ENCODE measurements at regions not wholly inside any gene's neighbourhood (a gene's known extent, or its start where the extent isn't known, plus 50 kb on each side); places are given as distances from the start of the nearest gene placed in this dataset.

GRCh38 chr1:87227651-87228050, 101.0 kb upstream of the LMO4 start:
- H3K9me3 Mint-ChIP-seq = no peaks in the 10 kb centered on the region
- no peaks in the 10 kb centered on the region for H3K27me3 Mint-ChIP-seq
- DNase-seq (no peak), ATAC-seq (no peak)
- peaks cover 4% of the 10 kb centered on the region for H3K4me1 Mint-ChIP-seq
- H3K27ac Mint-ChIP-seq = no peak overlapping the region
- no peak overlapping the region for H3K4me3 Mint-ChIP-seq

GRCh38 chr1:87230501-87230900, 98.2 kb upstream of the LMO4 start:
- no peak overlapping the region for H3K4me3 Mint-ChIP-seq
- H3K4me1 Mint-ChIP-seq = peaks cover 4% of the 10 kb centered on the region
- ATAC-seq = no peak
- H3K9me3 Mint-ChIP-seq = no peaks in the 10 kb centered on the region
- DNase-seq = no peak
- peaks cover 14% of the 10 kb centered on the region for H3K27me3 Mint-ChIP-seq
- H3K27ac Mint-ChIP-seq = no peak overlapping the region

GRCh38 chr1:87231703-87232367, 96.8 kb upstream of the LMO4 start:
- no peak for ATAC-seq
- no peak overlapping the region for H3K4me3 Mint-ChIP-seq
- H3K4me1 Mint-ChIP-seq = no peaks in the 10 kb centered on the region
- H3K27ac Mint-ChIP-seq = no peak overlapping the region
- no peak for DNase-seq
- peaks cover 14% of the 10 kb centered on the region for H3K27me3 Mint-ChIP-seq
- H3K9me3 Mint-ChIP-seq = no peaks in the 10 kb centered on the region

- Mint-ChIP-seq H3K27ac (no peak overlapping the region), H3K27me3 (peaks cover 29% of the 10 kb centered on the region), H3K4me3 (no peak overlapping the region), H3K9me3 (no peaks in the 10 kb centered on the region), H3K4me1 (no peaks in the 10 kb centered on the region)
- ATAC-seq (no peak), DNase-seq (no peak)
These were observed 92.1 kb upstream of the LMO4 start for GRCh38 chr1:87236585-87236984.

GRCh38 chr1:87239997-87240605, 88.6 kb upstream of the LMO4 start:
- peaks cover 19% of the 10 kb centered on the region for H3K27me3 Mint-ChIP-seq
- H3K4me1 Mint-ChIP-seq = no peaks in the 10 kb centered on the region
- H3K4me3 Mint-ChIP-seq = no peak overlapping the region
- no peaks in the 10 kb centered on the region for H3K9me3 Mint-ChIP-seq
- DNase-seq (no peak), ATAC-seq (no peak)
- peak overlapping the region in 1 of 2 donors; percentile 43 for H3K27ac Mint-ChIP-seq

GRCh38 chr1:87240661-87241285, 87.9 kb upstream of the LMO4 start:
- no peak overlapping the region for H3K27ac Mint-ChIP-seq

DNA sequence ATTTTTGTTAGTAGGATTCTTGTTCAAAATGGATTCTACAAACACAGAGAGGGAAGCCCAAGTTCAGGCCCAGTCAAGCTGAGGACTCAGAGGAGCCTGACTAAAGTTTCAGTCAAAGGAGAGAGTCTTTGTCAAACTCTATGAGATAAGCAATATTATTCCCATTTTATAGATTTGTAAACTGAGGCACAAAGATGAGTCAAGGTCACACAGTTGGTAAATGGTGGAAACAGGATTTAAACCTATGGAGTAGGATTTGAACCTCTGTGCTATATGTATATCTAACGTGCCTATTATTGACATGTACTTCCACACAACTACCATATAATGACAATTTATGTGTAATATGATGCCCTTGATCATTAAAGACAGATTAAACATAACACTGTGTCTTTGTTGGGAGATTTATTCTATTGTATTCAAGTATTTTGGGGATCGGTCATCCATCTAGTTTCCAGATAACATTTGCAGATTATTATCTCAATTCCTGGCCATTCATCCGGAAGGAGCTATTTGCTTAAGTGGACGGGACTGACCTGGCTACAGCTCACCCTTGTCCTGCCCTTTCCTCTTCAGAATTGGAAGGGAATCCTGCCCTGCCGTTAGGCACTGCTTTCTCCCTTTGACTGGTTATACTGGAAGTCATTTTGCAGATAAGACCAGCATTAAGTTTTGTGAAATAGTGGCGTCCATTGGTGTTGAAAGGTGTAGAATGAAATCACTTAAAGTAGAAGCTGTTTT, 86.1 kb upstream of the LMO4 start:
- H3K9me3 Mint-ChIP-seq = peaks cover 0 to 4% of the 10 kb centered on the region in 2 donors
- H3K4me3 Mint-ChIP-seq = no peak overlapping the region
- no peak for DNase-seq
- no peak for ATAC-seq
- no peaks in the 10 kb centered on the region for H3K4me1 Mint-ChIP-seq
- H3K27ac Mint-ChIP-seq = no peak overlapping the region
- peaks cover 20% of the 10 kb centered on the region for H3K27me3 Mint-ChIP-seq

More at GRCh38 chr1:87240661-87241285, 87.9 kb upstream of the LMO4 start:
- no peak for DNase-seq
- Mint-ChIP-seq H3K27me3 (peaks cover 15% of the 10 kb centered on the region), H3K4me1 (no peaks in the 10 kb centered on the region), H3K9me3 (no peaks in the 10 kb centered on the region), H3K4me3 (no peak overlapping the region)
- ATAC-seq = no peak

DNA sequence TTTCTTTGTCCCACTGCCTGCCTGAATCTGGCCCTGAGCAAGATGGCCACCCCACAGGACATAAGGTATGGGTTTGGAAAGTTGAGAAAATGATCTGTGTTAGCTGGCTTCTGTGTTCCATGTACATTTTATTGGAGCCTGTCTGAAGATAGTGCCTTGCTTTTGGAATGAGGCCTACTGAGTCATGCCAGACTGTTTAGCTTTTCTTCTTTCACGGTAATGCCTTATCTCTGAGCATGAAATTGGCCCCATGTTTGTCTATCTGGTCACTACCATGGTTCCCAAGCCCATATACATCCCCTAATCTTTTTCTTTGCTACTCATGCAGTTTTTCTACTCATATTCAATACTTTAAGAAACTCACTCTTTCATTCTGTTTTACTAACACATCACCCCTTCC, 85.1 kb upstream of the LMO4 start:
- no peak overlapping the region for H3K27ac Mint-ChIP-seq
- H3K4me3 Mint-ChIP-seq = no peak overlapping the region
- no peaks in the 10 kb centered on the region for H3K4me1 Mint-ChIP-seq
- H3K27me3 Mint-ChIP-seq = peaks cover 15% of the 10 kb centered on the region
- DNase-seq (no peak), ATAC-seq (no peak)
- H3K9me3 Mint-ChIP-seq = peaks cover 0 to 11% of the 10 kb centered on the region in 2 donors

- Mint-ChIP-seq H3K27ac (no peak overlapping the region), H3K4me1 (no peaks in the 10 kb centered on the region), H3K27me3 (peaks cover 17% of the 10 kb centered on the region), H3K4me3 (no peak overlapping the region), H3K9me3 (peaks cover 5 to 11% of the 10 kb centered on the region in 2 donors)
- ATAC-seq (no peak), DNase-seq (no peak)
These were observed 82.2 kb upstream of the LMO4 start for GRCh38 chr1:87246436-87246835.

DNA sequence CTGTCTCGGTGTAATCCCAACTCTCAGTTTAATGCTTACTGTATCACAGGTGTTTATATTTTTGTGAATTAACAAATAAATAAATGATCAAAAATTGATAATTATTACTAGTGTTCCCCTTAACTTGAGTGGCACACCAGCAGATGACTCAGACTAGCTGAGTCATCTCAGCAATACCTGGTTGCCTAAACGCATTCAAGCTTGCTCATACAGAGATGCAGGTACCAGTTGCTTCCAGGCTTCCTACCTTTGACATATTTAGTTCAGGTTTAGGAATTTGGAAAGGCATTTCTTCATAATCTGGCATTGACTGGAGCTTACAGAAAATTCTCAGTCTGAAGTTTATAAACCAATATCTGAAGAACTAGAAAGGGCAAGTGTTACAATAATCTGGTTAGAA, 78.9 kb upstream of the LMO4 start:
- H3K27ac Mint-ChIP-seq = no peak overlapping the region
- peaks cover 36% of the 10 kb centered on the region for H3K27me3 Mint-ChIP-seq
- no peak overlapping the region for H3K4me3 Mint-ChIP-seq
- peaks cover 5 to 19% of the 10 kb centered on the region in 2 donors for H3K9me3 Mint-ChIP-seq
- no peak for DNase-seq
- no peaks in the 10 kb centered on the region for H3K4me1 Mint-ChIP-seq
- ATAC-seq = no peak

DNA sequence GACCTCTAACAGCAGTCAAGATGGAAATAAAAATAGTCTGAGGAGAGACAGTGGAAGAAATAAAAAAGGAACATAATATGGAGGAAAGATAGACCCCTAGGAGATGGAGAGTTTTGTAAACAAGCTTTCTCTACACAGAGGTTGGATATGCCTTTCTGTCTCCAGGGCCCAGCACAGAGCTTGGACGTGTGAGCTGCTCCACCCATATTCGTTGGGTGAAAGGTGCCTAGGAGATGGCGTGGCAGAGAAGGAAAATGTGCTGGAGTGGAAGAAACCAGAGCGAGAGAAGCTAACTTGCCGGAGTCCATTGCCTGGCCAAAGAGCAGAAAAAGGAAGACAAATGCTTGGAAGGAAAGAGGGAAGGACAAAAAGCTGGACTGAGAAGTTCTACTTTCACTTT, 78.3 kb upstream of the LMO4 start:
- Mint-ChIP-seq H3K9me3 (peaks cover 5 to 19% of the 10 kb centered on the region in 2 donors), H3K27ac (no peak overlapping the region), H3K4me3 (no peak overlapping the region), H3K27me3 (peaks cover 39% of the 10 kb centered on the region), H3K4me1 (no peaks in the 10 kb centered on the region)
- ATAC-seq (no peak), DNase-seq (no peak)

- Mint-ChIP-seq H3K9me3 (peaks cover 5 to 17% of the 10 kb centered on the region in 2 donors), H3K4me1 (no peaks in the 10 kb centered on the region), H3K27ac (no peak overlapping the region), H3K4me3 (no peak overlapping the region), H3K27me3 (peaks cover 42% of the 10 kb centered on the region)
- DNase-seq (no peak), ATAC-seq (no peak)
These were observed 76.3 kb upstream of the LMO4 start for GRCh38 chr1:87252406-87252805.

DNA sequence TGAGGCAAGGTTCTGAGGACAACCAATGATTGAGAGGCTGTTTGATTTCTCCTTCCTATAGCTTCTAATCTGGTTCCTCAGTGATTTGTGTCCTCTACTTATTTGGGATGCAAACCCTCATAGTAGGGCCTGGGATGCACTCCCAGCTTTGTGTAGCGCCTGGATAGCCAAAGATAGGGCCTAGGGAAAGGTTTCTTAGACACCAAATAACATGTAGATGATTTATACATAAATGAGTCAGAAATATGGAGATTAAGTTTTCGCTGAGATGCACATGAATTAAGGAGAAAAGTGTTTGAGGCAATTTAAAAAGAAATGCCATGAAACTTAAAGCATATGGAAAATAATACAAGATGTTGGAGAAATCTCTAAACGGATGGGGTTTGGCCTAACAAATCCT, 66.0 kb upstream of the LMO4 start:
- no peak overlapping the region for H3K27ac Mint-ChIP-seq
- no peak overlapping the region for H3K4me3 Mint-ChIP-seq
- DNase-seq = no peak
- no peaks in the 10 kb centered on the region for H3K4me1 Mint-ChIP-seq
- ATAC-seq = no peak
- H3K9me3 Mint-ChIP-seq = peaks cover 0 to 1% of the 10 kb centered on the region in 2 donors
- H3K27me3 Mint-ChIP-seq = peaks cover 11% of the 10 kb centered on the region

DNA sequence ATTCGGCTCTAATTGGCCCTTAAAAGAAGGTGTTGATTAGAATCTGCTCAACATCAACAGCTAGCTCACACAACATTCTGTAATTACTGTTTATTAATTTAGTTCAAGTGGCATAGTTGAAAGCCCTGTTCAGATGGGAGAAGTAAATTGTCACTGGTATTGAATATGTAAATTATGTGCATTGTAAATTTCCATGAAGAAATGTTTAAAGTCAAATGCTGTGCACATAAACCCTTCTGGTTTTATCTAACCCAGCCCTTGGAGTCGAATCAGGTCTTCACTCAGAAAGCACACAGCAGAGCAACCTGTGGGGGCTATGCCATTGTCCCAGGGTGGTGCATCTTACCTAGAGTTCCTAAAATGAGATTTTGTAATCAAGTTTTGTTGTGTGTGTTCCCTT, 65.4 kb upstream of the LMO4 start:
- Mint-ChIP-seq H3K27ac (no peak overlapping the region), H3K4me3 (no peak overlapping the region), H3K27me3 (peaks cover 12% of the 10 kb centered on the region), H3K4me1 (no peaks in the 10 kb centered on the region), H3K9me3 (peaks cover 0 to 4% of the 10 kb centered on the region in 2 donors)
- DNase-seq = no peak
- ATAC-seq = no peak

DNA sequence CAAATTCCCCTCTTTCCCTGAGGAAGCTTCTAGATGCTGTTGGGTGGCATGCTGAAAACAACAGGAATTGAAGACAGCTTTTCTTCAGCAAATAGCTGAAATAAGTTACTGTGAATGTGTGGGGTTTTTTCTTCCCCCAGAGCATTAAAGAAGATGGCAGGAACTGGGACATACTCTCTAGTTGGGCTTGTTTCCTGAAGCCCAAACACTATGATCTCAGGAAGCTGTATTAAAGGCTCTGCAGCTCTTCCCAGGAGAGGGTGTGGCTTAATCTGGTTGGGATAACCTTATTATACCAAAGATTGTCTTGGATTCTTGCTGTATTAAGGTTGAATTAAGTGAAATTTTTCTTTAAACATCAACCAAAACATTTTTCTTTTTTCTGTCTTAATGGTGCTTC, 64.9 kb upstream of the LMO4 start:
- DNase-seq (no peak), ATAC-seq (no peak)
- Mint-ChIP-seq H3K27me3 (peaks cover 15% of the 10 kb centered on the region), H3K9me3 (peaks cover 0 to 4% of the 10 kb centered on the region in 2 donors), H3K27ac (no peak overlapping the region), H3K4me1 (no peaks in the 10 kb centered on the region), H3K4me3 (no peak overlapping the region)

GRCh38 chr1:87264976-87265375, 63.7 kb upstream of the LMO4 start:
- no peak overlapping the region for H3K4me3 Mint-ChIP-seq
- no peak for DNase-seq
- no peak overlapping the region for H3K27ac Mint-ChIP-seq
- H3K4me1 Mint-ChIP-seq = no peaks in the 10 kb centered on the region
- peaks cover 17% of the 10 kb centered on the region for H3K27me3 Mint-ChIP-seq
- no peak for ATAC-seq
- peaks cover 0 to 4% of the 10 kb centered on the region in 2 donors for H3K9me3 Mint-ChIP-seq

Measured in stimulated activated naive CD8-positive, alpha-beta T cell treated with anti-CD3 and anti-CD28 coated beads, Interleukin-15, amount 100 ng/mL, for 72 hours (primary cell).